ENCODE measurements at regions not wholly inside any gene's neighbourhood (a gene's known extent, or its start where the extent isn't known, plus 50 kb on each side); places are given as distances from the start of the nearest gene placed in this dataset.

GRCh38 chr15:94747510-94747909 lies 516.1 kb downstream of the MCTP2 start:
- H3K9me3 ChIP-seq (ENCODE audit: insufficient read depth, low read length): no peaks in the 10 kb centered on the region; the same call in 1 of the 2 replicates
- no peaks in the 10 kb centered on the region for H3K4me1 ChIP-seq (ENCODE audit: insufficient read depth, insufficient read length)
- TF ChIP-seq ZNF274 (IDR thresholded peaks at IDR 0.05; ENCODE audit: low read depth, low read length): no peak
- TF ChIP-seq SUZ12 (IDR thresholded peaks at IDR 0.05; ENCODE audit: extremely low read depth, insufficient read depth, insufficient read length): no peak
- no peak for TF ChIP-seq YY1 (IDR thresholded peaks at IDR 0.05; ENCODE audit: insufficient read depth, insufficient read length)

GRCh38 chr15:94749811-94750617 lies 518.7 kb downstream of the MCTP2 start:
- no peak overlapping the region for H3K9ac ChIP-seq (ENCODE audit: insufficient read length, low read depth)
- DNase-seq (ENCODE audit: low read depth, low spot score): peak; percentile 9
- TF ChIP-seq ZNF274 (IDR thresholded peaks at IDR 0.05; ENCODE audit: low read depth, low read length) (no peak), SUZ12 (IDR thresholded peaks at IDR 0.05; ENCODE audit: extremely low read depth, insufficient read depth, insufficient read length) (no peak), YY1 (IDR thresholded peaks at IDR 0.05; ENCODE audit: insufficient read depth, insufficient read length) (no peak)
- no peaks in the 10 kb centered on the region for H3K36me3 ChIP-seq (ENCODE audit: insufficient read depth, insufficient read length, low read length)
- H3K4me1 ChIP-seq (ENCODE audit: insufficient read depth, insufficient read length): no peaks in the 10 kb centered on the region
- no peaks in the 10 kb centered on the region; the same call in 1 of the 2 replicates for H3K9me3 ChIP-seq (ENCODE audit: insufficient read depth, low read length)
- no peak overlapping the region for H3K4me3 ChIP-seq (ENCODE audit: insufficient read length, low read depth)
- no peaks in the 10 kb centered on the region for H3K27me3 ChIP-seq (ENCODE audit: insufficient read depth, insufficient read length)

More at GRCh38 chr15:94747510-94747909, 516.1 kb downstream of the MCTP2 start:
- Histone ChIP-seq H3K9ac (ENCODE audit: insufficient read length, low read depth) (no peak overlapping the region), H3K27me3 (ENCODE audit: insufficient read depth, insufficient read length) (no peaks in the 10 kb centered on the region), H3K4me3 (ENCODE audit: insufficient read length, low read depth) (no peak overlapping the region), H3K36me3 (ENCODE audit: insufficient read depth, insufficient read length, low read length) (no peaks in the 10 kb centered on the region)
- DNase-seq (ENCODE audit: low read depth, low spot score): no peak

GRCh38 chr15:94760348-94760747 lies 529.0 kb downstream of the MCTP2 start:
- TF ChIP-seq SUZ12 (IDR thresholded peaks at IDR 0.05; ENCODE audit: extremely low read depth, insufficient read depth, insufficient read length) (no peak), ZNF274 (IDR thresholded peaks at IDR 0.05; ENCODE audit: low read depth, low read length) (no peak), YY1 (IDR thresholded peaks at IDR 0.05; ENCODE audit: insufficient read depth, insufficient read length) (no peak)
- Histone ChIP-seq H3K27me3 (ENCODE audit: insufficient read depth, insufficient read length) (no peaks in the 10 kb centered on the region), H3K4me3 (ENCODE audit: insufficient read length, low read depth) (no peak overlapping the region), H3K9me3 (ENCODE audit: insufficient read depth, low read length) (0 out of 2 replicates have a peak, but pooled peaks cover 5% of the 10 kb centered on the region), H3K4me1 (ENCODE audit: insufficient read depth, insufficient read length) (no peaks in the 10 kb centered on the region), H3K36me3 (ENCODE audit: insufficient read depth, insufficient read length, low read length) (no peaks in the 10 kb centered on the region), H3K9ac (ENCODE audit: insufficient read length, low read depth) (no peak overlapping the region)
- no peak for DNase-seq (ENCODE audit: low read depth, low spot score)

- no peak overlapping the region for H3K4me3 ChIP-seq (ENCODE audit: insufficient read length, low read depth)
- no peak for TF ChIP-seq YY1 (IDR thresholded peaks at IDR 0.05; ENCODE audit: insufficient read depth, insufficient read length)
- TF ChIP-seq ZNF274 (IDR thresholded peaks at IDR 0.05; ENCODE audit: low read depth, low read length): no peak
- TF ChIP-seq SUZ12 (IDR thresholded peaks at IDR 0.05; ENCODE audit: extremely low read depth, insufficient read depth, insufficient read length): no peak
- no peaks in the 10 kb centered on the region for H3K4me1 ChIP-seq (ENCODE audit: insufficient read depth, insufficient read length)
Measured at GRCh38 chr15:94761574-94761973, 530.2 kb downstream of the MCTP2 start.

GRCh38 chr15:94769089-94769488 lies 537.7 kb downstream of the MCTP2 start:
- no peaks in the 10 kb centered on the region for H3K9me3 ChIP-seq (ENCODE audit: insufficient read depth, low read length)
- H3K4me3 ChIP-seq (ENCODE audit: insufficient read length, low read depth): no peak overlapping the region
- DNase-seq (ENCODE audit: low read depth, low spot score): no peak
- no peaks in the 10 kb centered on the region for H3K4me1 ChIP-seq (ENCODE audit: insufficient read depth, insufficient read length)
- H3K9ac ChIP-seq (ENCODE audit: insufficient read length, low read depth): no peak overlapping the region
- H3K27me3 ChIP-seq (ENCODE audit: insufficient read depth, insufficient read length): no peaks in the 10 kb centered on the region
- H3K36me3 ChIP-seq (ENCODE audit: insufficient read depth, insufficient read length, low read length): no peaks in the 10 kb centered on the region
- TF ChIP-seq YY1 (IDR thresholded peaks at IDR 0.05; ENCODE audit: insufficient read depth, insufficient read length): no peak
- no peak for TF ChIP-seq SUZ12 (IDR thresholded peaks at IDR 0.05; ENCODE audit: extremely low read depth, insufficient read depth, insufficient read length)
- TF ChIP-seq ZNF274 (IDR thresholded peaks at IDR 0.05; ENCODE audit: low read depth, low read length): no peak

More at GRCh38 chr15:94761574-94761973, 530.2 kb downstream of the MCTP2 start:
- Histone ChIP-seq H3K27me3 (ENCODE audit: insufficient read depth, insufficient read length) (no peaks in the 10 kb centered on the region), H3K9me3 (ENCODE audit: insufficient read depth, low read length) (0 out of 2 replicates have a peak, but pooled peaks cover 5% of the 10 kb centered on the region), H3K9ac (ENCODE audit: insufficient read length, low read depth) (no peak overlapping the region), H3K36me3 (ENCODE audit: insufficient read depth, insufficient read length, low read length) (no peaks in the 10 kb centered on the region)
- no peak for DNase-seq (ENCODE audit: low read depth, low spot score)

GRCh38 chr15:94770199-94770598 lies 538.8 kb downstream of the MCTP2 start:
- DNase-seq (ENCODE audit: low read depth, low spot score): no peak
- no peak for TF ChIP-seq SUZ12 (IDR thresholded peaks at IDR 0.05; ENCODE audit: extremely low read depth, insufficient read depth, insufficient read length)
- no peak for TF ChIP-seq YY1 (IDR thresholded peaks at IDR 0.05; ENCODE audit: insufficient read depth, insufficient read length)
- TF ChIP-seq ZNF274 (IDR thresholded peaks at IDR 0.05; ENCODE audit: low read depth, low read length): no peak
- Histone ChIP-seq H3K27me3 (ENCODE audit: insufficient read depth, insufficient read length) (no peaks in the 10 kb centered on the region), H3K9ac (ENCODE audit: insufficient read length, low read depth) (no peak overlapping the region), H3K9me3 (ENCODE audit: insufficient read depth, low read length) (no peaks in the 10 kb centered on the region), H3K4me1 (ENCODE audit: insufficient read depth, insufficient read length) (no peaks in the 10 kb centered on the region), H3K36me3 (ENCODE audit: insufficient read depth, insufficient read length, low read length) (no peaks in the 10 kb centered on the region), H3K4me3 (ENCODE audit: insufficient read length, low read depth) (no peak overlapping the region)

GRCh38 chr15:94777037-94777436 lies 545.7 kb downstream of the MCTP2 start:
- no peak for TF ChIP-seq YY1 (IDR thresholded peaks at IDR 0.05; ENCODE audit: insufficient read depth, insufficient read length)
- no peak for TF ChIP-seq SUZ12 (IDR thresholded peaks at IDR 0.05; ENCODE audit: extremely low read depth, insufficient read depth, insufficient read length)
- TF ChIP-seq ZNF274 (IDR thresholded peaks at IDR 0.05; ENCODE audit: low read depth, low read length): no peak
- no peaks in the 10 kb centered on the region for H3K36me3 ChIP-seq (ENCODE audit: insufficient read depth, insufficient read length, low read length)
- no peaks in the 10 kb centered on the region for H3K9me3 ChIP-seq (ENCODE audit: insufficient read depth, low read length)
- H3K4me1 ChIP-seq (ENCODE audit: insufficient read depth, insufficient read length): no peaks in the 10 kb centered on the region
- no peak for DNase-seq (ENCODE audit: low read depth, low spot score)
- H3K9ac ChIP-seq (ENCODE audit: insufficient read length, low read depth): no peak overlapping the region
- H3K4me3 ChIP-seq (ENCODE audit: insufficient read length, low read depth): no peak overlapping the region
- no peaks in the 10 kb centered on the region for H3K27me3 ChIP-seq (ENCODE audit: insufficient read depth, insufficient read length)
